Stimulated activated CD8-positive, alpha-beta memory T cell treated with anti-CD3 and anti-CD28 coated beads, Interleukin-12 subunit alpha, Interleukin-12 subunit beta, amount 100 ng/mL, for 24 hours (primary cell): ENCODE measurements at regions not wholly inside any gene's neighbourhood (a gene's known extent, or its start where the extent isn't known, plus 50 kb on each side); places are given as distances from the start of the nearest gene placed in this dataset.

ENCODE experiments used
- DNase-seq: peaks from one replicate; pipeline ENCODE4 v3.0.0-alpha.2; 2020; ENCODE audit errors: extremely low read depth

DNA sequence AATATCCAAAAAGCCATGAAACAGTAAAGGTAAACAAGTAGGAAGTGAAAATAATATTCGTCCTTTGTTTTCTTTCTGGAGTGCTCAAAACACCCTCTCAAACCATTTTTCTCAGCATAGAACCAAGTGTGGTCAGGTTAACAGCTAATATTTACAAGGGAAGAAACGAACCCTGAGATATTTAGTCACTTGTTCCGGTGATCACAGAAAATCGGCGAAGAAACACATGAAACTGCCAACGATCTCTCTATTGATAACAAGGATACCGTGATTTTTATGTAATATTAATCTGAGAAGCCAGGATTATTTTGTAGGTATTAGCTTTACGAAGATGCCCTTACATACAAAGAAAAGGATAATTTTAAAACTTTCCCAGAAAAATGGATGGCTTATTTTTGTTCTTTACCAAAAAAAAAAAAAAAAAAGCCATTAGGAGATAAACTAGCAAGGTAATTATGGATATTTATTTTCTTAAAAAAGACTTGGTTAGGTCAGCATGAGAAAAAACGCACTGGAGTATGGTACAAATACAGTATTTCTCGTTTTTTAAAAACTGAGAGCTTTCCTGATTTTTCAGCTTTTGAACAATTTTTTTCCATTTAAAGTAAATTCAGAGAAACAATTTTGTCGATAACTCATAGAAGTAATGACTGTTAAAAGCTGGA is 107.3 kb upstream of the HNRNPU start:
- no peak for DNase-seq

DNA sequence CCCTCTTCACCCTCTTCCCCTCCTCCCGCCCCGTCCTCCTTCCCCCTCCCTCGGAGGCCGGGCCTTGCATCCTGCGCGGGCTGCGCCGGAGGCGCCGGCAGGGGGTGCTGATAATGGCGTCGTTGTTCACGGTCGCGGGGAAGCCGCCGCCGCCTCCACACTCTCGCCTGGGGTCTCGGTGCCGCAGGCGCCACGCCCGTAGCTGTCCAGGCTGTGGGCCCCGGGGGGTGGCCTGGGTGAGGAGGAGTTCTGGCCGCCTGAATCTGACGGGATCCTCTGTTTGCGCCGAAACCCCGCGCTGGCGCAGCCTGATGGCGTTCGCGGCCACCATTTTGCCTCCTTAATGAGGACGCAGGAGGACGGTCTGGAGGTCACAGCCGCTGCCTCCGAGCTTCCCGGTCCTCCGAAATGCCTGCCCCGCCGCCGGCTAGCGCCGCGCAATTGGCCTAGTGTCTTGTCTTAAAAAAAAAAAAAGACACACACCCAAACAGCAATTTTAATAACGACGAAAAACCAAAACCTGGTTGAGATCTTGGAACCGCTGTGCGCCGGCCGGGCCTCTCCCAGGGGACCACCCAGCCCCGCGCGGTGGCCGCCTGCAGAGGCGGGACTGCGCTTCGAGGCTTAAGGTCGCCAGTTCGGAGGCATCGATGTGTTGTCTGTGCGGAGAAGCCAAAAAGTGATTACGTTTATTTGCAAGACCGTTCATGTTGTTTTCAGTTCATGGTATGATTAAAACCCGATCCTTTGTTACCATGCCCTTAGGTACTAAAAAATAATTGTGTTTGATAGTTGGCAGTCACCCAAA is 106.6 kb upstream of the HNRNPU start:
- peak; percentile 82 for DNase-seq

DNA sequence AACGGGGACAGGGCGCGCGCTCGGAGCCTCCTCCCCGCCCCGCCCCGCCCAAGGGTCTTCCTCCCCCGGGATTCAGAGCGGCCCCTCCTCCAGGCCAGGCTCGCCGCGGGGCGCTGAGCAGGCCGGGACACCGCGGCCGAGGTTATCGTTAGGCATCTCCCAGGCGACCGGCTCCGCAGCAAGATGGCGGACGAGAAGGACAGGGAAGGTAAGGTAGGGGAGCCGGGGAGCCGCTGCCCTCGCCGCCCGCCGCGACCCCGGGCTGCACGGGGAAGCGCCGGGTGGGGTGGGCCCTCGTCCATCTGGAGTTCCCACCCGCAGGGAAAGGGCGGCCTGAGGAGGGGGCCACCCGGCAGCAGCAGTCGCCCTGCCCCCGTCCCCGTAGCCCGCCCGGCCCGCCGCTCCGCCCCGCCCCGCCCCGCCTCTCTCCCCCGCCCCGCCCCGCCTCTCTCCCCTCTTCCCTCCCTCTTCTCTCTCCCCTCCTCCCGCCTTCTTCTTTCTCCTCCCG is 105.9 kb upstream of the HNRNPU start:
- peak; percentile 42 for DNase-seq

GRCh38 chr1:244969355-244970235 is 105.3 kb upstream of the HNRNPU start:
- peak; percentile 17 for DNase-seq

- DNase-seq = no peak
Observed at GRCh38 chr1:244968881-244969280, 104.5 kb upstream of the HNRNPU start.

- no peak for DNase-seq
Observed at GRCh38 chr1:244968471-244968871, 104.1 kb upstream of the HNRNPU start.

DNA sequence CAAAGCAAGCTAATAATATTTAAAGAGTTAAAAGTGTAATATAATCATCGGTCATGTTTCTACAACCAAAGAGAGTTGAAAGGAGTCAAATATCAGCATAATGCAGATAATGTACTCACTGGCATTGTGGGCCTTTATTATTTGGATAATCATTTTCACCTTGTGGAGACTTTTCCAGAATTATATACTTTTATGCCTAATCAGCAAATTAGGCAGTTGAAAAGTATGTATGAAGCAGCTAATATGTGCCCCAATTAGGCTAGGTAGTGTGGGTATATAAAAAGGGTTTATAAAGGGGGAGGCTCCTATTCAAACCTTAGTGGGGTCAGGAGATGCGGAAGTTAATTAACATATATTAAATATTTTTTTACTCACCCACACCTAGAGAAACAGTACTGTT is 102.8 kb upstream of the HNRNPU start:
- DNase-seq = no peak

DNA sequence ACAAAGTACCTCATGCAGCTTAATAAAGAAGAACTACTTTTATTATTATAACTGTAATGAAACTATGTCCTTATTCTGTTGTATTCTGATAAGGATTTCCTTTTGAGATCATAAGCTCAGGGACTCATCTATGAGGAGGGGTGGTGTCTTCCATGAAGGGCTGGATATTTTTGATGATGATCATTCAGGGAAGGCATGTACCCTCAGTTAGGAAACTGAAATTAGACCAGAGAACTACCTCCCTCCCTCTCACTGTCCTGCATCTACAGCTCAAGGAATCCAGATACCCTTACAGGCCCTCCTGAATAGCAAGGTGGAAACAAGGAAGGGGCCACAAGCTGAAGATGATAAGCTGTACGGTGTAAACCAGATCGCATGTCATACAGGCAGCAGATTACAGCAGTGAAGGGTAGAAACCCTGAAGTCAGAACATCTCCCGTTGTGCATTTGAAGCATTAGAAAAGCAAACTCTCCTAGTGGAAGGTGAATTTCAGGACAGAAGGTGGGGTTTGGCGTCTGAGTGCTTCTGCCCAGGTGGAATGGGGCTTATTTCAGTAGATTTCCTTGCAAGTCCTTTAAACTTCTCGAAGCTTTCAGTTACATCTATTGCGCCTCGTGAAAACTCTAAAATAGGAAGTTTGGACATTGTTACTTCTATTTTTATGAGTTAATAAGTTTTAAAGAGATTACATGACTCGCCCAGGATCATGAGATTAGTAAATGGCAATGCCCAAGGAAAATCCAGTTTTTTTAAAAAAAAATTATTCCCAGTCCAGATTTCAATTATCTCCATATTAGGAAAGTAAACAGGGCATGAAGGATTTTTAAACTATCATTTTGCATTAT is 101.1 kb upstream of the HNRNPU start:
- no peak for DNase-seq

DNA sequence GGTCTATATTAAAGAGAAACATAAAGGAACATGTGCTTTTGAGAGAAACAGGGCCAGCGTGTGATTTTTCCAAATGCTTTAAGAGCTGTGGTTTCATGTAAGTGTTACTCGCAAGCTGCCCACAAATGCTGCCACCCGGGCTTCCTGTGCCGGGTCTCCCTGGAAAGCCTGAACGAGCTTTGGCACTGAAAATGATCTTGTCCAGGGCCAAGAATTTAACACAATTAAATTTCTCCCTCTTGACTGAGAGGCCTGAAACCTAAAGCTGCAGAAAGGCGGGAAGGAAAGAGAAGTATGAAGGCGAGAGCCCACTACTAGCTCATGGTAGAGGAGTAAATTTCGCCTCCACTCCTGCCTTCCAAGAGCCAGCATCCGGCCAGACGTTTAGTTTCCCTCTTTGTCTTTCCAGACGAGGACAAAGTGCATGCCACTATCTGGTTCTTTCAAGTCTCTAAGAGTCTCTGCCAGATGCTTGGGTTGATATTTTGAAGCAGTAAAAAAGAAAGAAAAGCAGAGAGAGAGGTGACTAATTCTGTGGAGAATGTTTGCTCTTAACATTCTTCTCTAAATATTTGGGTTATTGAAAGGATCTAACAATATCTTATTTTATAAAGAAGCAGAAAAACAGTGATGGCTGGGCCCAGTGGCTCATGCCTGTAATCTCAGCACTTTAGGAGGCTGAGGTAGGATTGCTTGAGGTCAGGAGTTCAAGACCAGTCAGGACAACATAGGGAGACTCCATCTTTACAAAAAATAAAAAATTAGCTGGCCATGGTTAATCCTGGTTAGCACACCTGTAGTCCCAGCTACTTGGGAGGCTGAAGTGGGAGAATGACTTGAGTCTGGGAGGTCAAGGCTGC is 100.0 kb upstream of the HNRNPU start:
- DNase-seq = no peak

DNA sequence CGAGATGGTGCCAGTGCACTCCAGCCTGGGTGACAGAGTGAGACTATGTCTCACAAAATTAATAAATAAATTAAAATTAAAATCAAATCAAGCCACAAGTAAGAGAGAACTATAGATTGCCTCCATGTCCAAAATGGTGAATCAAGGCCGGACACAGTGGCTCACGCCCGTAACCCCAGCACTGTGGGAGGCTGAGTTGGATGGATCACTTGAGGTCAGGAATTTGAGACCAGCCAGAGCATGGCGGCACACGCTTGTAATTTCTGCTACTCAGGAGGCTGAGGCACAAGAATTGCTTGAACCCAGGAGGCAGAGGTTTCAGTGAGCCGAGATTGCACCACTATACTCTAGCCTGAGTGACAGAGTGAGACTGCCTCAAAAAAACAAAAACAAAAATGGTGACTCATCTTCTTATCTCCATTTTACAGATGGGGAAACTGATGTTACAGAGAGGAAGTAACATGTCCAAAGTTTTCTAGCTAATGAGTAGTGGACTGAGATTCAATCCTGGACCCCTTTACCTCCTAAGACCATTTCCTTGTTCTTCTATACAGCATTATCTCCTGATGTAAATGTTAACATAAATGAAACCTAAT is 99.0 kb upstream of the HNRNPU start:
- DNase-seq = no peak

GRCh38 chr1:244962130-244962529 is 97.8 kb upstream of the HNRNPU start:
- no peak for DNase-seq

DNA sequence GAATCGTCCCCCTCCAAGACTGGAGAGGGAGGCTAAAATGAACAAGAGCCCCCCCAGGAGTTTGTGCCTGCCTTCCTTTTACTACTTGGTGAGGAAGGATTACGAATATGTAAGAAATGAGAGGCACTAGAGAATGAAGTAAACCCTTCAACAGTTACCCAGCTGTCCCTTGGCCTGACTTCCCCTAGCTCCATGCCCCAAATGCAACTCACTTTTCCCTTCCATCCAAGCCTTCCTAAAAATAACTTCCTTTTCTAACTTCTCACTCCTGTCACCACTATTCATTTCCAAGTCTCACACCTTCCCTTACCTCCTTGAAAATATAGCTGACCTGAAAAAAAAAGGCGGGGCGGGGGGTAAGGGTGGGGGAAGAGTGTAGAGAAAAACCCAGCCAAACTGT is 96.6 kb upstream of the HNRNPU start:
- no peak for DNase-seq

DNA sequence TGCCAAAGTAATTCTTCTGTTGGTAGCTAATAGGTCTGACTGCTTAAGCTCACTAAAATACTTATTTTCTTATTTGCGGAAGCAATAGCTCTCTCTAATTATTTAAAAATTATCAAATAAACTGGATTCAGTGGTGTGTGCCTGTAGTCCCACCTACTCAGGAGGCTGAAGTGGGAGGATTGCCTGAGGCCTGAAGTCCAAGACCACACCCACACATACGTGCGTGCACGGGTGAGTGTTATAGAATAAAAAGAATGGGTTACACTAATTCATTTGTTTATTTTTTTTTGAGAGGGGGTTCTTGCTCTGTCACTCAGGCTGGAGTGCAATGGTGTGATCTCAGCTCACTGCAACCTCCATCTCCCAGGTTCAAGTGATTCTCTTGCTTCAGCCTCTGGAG is 94.2 kb upstream of the HNRNPU start:
- no peak for DNase-seq

DNA sequence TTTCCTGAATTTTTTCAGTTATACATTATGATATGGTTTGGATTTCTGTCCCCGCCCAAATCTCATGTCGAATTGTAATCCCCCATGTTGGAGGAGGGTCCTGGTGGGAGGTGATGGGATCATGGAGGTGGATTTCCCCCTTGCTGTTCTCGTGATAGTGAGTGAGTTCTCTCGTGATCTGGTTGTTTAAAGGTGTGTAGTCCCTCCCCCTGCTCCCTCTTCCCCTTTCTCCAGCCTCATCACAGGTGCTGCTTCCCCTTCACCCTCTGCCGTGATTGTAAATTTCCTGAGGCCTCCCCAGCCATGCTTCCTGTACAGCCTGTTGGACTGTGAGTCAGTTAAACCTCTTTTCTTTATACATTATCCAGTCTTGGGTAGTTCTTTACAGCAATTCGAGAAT is 93.2 kb upstream of the HNRNPU start:
- no peak for DNase-seq

- no peak for DNase-seq
Observed at GRCh38 chr1:244957122-244957521, 92.8 kb upstream of the HNRNPU start.

DNA sequence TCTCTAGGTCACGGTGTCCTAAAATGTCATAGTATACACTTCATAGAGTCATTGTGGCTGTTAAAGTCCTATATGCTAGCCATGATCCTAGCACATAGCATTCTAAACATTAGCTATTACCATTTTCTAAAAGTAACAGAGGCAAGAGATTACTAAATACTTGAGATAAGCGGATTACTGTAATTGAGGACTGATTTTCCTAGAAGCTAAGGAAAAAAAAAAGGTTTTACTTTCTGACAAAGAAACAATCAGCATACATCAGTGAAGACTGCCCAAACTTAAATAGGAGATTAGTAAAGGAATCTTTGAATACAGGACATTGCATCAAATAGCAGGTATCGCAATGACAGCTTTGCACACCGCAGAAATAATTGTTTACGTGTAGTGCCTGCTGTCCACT is 91.3 kb upstream of the HNRNPU start:
- no peak for DNase-seq

DNA sequence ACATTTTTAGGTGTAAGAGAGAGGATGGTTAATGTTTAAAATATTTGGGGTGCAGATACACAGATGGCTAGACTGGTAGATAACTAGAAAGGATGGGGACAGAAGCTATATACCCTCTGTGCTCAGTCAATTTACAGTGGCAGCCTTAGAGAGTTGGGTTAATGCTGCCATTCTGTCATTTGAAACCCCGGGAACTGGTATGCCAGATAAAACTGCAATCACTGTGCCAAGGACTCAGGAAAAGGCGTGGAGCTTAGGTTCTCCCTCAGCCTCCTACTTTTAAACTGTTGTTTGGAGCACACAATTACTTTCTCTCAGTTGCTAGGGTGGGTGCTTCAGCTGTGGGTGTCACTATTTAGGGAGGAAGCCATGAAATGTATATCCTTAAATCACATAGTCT is 90.0 kb upstream of the HNRNPU start:
- DNase-seq = no peak

DNA sequence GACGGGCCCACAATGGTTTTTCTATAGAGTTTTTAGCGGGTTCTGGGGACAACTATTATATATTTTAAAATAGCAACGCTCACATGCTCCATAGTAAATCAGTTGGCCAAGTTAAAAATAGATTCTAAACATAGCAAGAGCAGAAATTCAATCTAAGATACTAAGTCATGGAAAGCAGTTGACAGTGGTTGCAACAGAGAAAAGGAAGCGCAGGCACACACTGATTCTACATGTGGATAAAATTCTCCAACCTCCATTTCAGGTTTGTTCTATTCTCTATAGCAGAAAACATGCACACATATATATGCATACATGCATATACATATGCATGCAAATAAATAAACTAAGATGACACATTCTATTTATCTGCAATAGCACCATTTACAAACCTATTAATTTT is 89.6 kb upstream of the HNRNPU start:
- no peak for DNase-seq

GRCh38 chr1:244952940-244953339 is 88.6 kb upstream of the HNRNPU start:
- DNase-seq = no peak
